ENCODE measurements at regions not wholly inside any gene's neighbourhood (a gene's known extent, or its start where the extent isn't known, plus 50 kb on each side); places are given as distances from the start of the nearest gene placed in this dataset.

DNA sequence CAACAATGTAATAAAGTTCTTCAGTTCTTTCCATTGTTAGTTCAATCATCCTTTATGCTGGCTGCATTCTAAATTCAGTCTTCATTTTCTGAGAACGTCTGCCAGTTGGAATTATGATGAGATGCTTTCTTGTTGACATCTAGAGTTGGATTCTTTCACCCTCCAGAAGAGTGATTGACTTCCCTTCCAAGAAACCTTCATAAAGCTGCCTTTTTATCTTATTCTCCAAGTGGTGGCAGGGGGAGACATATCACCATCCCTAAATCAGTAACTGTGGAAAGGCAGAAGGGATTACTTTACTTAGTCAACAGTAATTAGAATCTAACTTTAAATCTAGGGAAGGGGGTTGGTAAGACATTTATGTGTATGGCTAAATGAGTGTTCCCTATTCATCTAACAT lies 86.8 kb upstream of the GULP1 start:
- H3K4me3 ChIP-seq (ENCODE audit: low read length), result no peak overlapping the region
- no peak for DNase-seq (ENCODE audit: low read depth, low spot score)

DNA sequence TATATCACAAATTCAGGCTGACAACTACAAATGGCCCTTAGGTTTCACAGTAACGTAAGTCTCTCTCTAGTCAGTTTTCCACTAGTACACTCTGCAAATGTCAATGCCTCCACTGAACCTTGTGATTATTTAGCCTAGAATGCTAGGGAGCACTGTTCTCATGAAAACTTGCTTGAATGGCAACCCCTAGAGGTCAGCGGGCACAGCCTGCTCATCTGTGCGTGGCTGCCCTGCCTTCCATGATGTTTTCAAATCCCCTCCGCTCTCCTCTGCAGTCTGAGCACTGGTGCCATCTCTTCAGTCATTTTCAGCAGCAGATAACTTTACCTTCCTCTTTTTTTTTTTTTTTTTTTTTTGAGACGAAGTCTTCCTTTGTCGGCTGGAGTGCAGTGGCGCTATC lies 84.1 kb upstream of the GULP1 start:
- no peak for DNase-seq (ENCODE audit: low read depth, low spot score)
- no peak overlapping the region for H3K4me3 ChIP-seq (ENCODE audit: low read length)

DNA sequence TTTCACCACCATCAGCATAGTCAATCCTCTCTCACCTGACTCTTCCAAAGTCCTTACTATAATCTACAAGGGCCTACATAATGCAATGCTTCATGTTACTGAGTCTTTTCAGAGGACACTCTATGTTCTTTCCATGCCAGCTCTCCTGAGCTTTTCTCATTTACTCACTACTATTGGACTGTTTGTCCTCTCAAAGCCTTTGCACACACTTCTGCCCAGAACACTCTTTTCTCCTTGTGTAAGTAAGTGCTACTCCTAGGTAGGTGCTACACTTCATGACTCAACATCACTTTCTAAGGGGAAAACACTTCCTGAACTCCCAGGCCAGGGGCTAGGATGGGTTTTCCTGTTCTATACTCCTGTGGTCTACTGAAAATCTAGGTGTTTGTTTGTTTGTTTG lies 82.5 kb upstream of the GULP1 start:
- DNase-seq (ENCODE audit: low read depth, low spot score), result no peak
- H3K4me3 ChIP-seq (ENCODE audit: low read length), result no peak overlapping the region

DNA sequence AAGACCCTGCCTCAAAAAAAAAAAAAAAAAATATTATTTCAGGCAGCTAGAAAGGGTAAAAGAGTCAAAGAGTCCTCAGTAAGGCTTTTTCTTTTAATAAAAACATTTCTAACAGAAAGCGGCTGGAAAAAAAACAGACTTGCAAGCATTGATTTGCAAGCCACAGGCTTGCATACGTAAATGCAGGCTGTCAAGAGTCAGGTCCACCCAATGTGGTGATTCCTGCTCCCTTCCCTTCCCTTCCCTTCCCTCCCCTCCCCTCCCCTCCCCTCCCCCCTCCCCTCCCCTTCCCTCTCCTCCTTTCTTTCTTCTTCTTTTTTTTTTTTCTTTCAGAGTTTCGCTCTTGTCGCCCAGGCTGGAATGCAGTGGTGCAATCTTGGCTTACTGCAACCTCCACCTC lies 74.4 kb upstream of the GULP1 start:
- DNase-seq (ENCODE audit: low read depth, low spot score), result no peak

DNA sequence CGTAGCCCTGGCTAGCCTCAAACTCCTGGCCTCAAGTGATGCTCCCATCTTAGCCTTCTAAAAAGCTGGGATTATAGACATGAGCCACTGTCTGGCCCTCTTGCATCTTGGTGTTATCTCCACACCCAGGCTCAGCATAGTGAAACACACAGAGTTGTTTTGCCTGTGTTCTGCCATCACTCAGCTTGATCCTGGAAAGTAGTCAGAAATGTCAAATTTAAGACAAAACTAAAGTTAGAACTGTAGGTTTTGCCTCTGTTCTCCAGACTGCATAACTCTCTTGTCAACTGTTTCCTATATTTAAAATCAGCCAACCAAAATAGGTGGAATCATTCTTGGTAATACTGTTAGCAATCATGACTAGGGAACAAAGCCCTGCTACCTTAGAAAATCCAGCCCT lies 72.1 kb upstream of the GULP1 start:
- DNase-seq (ENCODE audit: low read depth, low spot score), result no peak
- no peak overlapping the region for H3K4me3 ChIP-seq (ENCODE audit: low read length)

More for the DNA sequence above, 74.4 kb upstream of the GULP1 start:
- no peak overlapping the region for H3K4me3 ChIP-seq (ENCODE audit: low read length)

DNA sequence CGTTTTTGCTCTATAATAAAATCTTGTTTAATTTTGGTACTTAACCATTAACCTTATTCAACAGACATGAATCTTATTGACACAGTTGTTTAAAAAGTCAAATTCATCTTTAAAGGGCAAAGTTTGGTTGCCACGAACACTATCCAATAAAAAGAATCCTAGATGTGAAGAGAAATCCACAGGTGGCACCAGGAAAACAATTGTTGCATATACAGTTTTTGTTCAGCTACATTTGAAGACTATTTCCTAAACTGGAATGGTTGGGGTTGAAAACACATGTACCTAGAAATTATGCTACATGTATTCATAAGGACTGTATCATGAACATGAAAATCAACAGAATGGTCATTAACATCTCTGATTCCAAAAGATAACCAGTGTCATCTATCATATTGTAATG lies 71.1 kb upstream of the GULP1 start:
- DNase-seq (ENCODE audit: low read depth, low spot score), result no peak
- no peak overlapping the region for H3K4me3 ChIP-seq (ENCODE audit: low read length)

DNA sequence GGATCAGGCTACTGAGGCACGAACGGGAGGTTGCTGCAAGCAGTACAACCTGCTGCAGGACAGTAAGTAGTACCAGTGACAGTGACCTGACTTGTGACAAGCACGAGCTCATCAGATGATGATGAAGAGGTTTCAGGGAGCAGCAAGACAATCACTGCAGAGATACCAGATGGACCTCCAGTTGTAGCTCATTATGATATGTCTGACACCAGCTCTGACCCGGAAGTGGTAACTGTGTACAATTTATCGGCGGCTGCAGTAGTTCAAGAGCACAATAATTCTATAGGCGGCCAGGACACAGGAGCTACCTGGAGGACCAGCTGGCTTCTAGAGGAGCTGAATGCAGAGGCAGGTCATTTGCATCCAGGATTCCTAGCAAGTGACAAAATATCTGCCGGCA lies 64.0 kb upstream of the GULP1 start:
- DNase-seq (ENCODE audit: low read depth, low spot score), result no peak
- no peak overlapping the region for H3K4me3 ChIP-seq (ENCODE audit: low read length)

DNA sequence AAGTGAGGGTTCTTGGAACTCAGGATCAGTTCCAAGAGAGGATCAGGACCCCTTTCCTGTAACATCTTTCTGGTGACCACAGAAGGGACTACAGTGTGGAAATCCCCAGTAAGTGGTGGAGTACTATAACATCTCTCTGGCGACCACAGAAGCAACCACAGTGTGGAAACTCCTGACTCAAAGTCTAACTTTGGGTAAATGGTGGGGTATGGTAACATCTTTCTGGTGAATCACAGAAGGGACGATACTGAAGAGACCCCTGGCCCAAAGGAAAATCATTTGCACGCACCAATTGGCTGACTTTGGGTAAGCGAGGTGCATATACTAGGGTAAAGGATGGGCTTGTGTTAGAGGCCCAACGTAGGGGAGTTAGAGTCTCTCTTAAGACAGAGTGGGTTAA lies 56.3 kb upstream of the GULP1 start:
- H3K4me3 ChIP-seq (ENCODE audit: low read length), result no peak overlapping the region
- DNase-seq (ENCODE audit: low read depth, low spot score), result no peak

DNA sequence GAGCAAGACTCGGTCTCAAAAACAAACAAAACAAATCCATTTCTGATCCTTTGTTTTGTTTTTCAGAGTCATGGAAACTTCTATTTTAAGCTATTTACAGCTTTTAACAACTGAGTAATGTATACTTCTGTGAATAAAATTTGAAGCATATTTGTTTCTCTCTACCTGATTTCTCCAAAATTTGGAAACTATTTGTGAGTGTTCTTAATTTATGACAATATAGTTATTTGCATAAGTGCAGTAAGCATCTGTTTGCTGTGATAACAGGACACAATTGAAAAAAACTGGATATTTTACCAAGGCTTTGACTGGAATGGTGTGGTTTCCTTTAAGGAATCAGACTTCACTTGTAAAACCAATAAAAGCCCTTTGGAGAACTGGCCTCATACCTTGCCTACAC lies 53.3 kb upstream of the GULP1 start:
- no peak for DNase-seq (ENCODE audit: low read depth, low spot score)
- H3K4me3 ChIP-seq (ENCODE audit: low read length), result no peak overlapping the region
